HG03139 (cell line): ENCODE measurements at regions not wholly inside any gene's neighbourhood (a gene's known extent, or its start where the extent isn't known, plus 50 kb on each side); places are given as distances from the start of the nearest gene placed in this dataset.
"Not testable (repeated sequence)": the region's sequence is repeated elsewhere in the genome, so short reads cannot be mapped to it uniquely, and the experiment has no call there.

Source experiments
- ATAC-seq: cut with Tn5 transposase; IDR thresholded peaks from one replicate; pipeline ENCODE4 v1.9.1; 2021; ENCODE audit not compliant: unreplicated experiment

DNA sequence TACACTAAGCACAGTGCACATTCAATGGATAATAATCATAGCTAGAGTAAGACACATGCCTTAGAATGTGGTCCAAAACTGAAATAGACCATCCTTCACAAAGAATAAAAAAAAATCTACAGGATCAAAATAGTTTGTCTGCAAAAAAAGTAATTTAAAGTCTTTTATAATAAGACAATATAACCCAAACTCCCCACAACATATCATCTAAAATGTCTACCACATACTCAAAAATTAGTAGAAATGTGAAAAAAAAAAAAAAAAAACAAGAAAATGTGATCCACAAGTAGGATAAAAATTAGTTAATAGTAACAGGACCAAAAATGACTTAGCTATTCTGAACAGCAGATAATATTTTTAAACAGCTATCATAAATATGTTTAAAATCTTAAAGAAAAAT, 557.2 kb upstream of the ARID1B start:
- ATAC-seq: no peak

DNA sequence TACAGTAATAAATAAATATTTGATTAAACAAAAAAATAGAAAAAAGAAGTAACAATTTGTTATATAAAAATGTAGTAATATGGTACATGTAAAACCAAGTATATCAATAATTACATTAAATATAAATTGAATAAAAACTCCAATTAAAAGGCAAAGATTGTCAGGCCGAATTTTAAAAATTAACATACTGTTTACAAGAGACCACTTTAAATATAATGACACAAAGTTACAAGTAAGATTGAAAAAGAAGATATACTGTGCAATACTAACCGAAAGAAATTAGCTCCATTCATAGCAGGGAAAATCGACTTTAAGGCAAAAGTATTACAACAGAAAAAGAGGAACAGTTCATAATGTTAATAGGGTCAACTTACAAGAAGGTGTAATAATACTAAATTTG, 571.5 kb upstream of the ARID1B start:
- ATAC-seq: no peak

DNA sequence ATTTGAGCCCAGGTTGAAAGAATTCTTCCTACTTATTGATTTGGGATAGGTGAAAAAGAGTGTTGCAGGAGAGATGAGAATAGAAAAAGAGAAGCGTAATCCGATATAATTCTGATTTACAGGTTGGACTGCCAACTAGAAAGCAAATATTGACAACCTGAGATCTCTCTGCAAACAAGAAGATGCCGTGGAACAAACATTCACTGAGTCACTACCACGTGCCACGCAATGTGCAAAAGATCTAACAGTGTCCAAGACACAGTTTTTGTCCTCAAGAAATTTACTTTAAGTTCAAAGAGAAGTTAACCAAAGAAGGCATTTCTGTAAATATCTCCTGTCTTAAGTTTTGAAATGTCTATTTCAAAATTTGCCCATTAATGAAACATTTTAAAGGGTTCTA, 578.0 kb upstream of the ARID1B start:
- no peak for ATAC-seq

DNA sequence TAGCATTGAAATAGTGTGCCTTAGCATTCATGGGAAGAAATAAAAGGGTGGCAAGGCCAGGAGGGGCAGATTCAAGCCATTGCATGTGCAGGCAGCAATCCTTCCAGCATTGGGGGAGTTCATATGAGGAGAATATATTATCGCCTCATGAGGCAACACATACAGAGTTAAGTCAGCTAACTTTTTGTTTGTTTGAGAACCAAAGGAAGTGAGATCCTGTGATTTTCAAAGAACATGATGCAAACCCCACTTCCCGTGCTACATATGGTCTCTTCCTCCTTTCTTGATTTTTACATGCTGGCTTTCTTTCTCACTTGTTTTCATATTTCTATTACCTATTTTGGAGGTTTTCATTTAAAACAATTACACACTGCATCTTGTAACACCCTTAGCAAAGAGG, 579.7 kb upstream of the ARID1B start:
- no peak for ATAC-seq

DNA sequence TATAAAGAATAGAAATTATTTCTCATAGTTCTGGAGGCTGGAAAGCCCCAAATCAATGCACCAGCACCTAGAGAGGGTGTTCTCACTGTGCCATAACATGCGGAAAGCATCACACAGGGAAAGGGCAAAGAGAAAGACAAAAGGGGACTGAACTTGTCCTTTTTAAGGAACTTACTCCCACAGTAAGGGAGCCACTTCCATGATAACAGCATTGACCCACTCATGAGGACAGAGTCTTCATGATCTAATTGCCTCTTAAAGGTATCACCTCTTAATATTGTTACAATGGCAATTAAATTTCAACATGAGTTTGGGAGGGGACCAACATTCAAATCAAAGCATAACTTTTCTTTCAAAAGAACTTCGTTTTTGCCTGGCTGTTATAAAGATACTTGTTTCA, 582.2 kb upstream of the ARID1B start:
- ATAC-seq: no peak

DNA sequence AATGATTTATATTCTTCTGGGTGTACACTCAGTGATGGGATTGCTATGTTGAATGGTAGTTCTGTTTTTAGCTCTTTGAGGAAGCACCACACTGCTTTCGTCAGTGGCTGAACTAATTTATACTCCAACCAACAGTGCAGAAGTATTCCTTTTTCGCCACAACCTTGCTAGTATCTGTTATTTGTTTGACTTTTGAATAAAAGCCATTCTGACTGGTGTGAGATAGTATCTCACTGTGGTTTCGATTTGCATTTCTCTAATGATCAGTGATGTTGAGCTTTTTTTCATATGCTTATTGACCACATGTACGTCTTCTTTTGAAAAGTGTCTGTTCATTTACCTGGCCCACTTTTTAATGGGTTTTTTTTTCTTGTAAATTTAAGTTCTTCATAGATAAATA, 583.8 kb upstream of the ARID1B start:
- ATAC-seq: no peak

DNA sequence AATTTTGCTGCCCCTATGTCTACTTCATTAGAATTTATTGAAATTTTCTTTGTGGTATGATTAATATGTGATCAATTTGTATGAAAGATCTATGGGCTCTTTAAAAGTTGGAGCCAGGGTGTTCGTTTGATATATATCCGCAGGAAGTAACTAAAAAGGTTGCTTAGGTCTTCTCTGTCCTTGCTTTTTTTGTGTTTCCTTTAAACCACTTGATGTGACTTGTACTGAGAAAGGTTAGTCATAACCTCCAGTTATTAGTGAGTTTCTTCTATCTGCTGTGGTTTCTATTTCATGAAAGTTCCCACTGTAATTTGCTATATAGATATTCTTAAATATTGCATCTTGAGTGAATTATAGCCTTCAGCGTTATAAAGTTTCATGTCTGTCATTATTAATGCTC, 585.3 kb upstream of the ARID1B start:
- ATAC-seq: no peak

DNA sequence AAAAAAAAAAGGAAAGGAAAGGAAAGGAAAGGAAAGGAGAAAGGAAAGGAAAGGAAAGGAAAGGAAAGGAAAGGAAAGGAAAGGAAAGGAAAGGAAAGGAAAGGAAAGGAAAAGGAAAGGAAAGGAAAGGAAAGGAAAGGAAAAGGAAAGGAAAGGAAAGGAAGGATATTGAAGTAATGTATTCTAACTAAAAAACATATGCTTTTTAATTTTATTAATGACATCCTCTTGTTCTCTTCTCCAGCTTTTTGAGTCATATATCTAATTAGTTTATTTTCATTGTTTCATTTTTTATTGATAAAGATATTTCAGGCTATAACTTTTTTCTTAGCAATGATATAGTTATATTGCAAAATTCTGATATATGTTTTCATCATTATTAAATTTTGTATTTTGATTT, 585.8 kb upstream of the ARID1B start:
- ATAC-seq: not testable (repeated sequence)

DNA sequence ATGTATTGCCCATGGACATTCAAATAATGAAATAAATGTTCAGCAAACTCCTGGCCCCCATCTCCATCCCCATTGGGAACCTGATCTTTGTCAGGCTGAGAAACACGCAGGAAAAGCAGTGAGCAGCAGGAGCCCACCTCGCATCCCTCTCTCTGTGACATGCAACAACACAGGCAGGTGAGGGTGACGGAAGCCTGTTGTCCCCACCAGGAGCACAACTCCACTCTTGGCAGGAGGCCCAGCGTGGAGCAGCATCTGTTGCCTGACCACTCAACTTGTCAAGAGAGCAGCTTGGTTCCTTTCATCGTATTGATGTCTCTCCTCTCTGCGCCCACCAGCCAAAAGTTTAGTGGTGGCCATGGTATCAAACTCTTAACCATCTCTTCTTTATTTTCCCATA, 586.9 kb upstream of the ARID1B start:
- ATAC-seq: no peak

DNA sequence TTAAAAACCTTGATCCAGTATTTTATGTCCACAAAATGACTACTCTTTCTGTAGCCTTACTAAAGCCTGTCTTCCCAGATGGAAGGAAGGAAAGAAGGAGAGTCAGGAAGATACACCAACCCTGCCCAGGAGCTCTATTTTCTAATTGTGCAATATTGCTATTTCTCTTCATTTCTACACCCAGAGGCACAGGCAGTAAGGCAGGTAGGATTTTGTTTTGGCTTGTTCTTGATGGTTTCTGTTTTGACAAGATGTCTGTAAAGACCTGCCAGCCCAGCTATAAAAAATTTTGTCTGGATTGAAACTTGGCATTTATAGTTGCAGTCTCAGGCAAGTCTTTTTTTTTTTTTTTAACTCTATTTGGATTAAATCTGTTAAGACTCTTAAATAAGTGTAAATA, 587.5 kb upstream of the ARID1B start:
- no peak for ATAC-seq

DNA sequence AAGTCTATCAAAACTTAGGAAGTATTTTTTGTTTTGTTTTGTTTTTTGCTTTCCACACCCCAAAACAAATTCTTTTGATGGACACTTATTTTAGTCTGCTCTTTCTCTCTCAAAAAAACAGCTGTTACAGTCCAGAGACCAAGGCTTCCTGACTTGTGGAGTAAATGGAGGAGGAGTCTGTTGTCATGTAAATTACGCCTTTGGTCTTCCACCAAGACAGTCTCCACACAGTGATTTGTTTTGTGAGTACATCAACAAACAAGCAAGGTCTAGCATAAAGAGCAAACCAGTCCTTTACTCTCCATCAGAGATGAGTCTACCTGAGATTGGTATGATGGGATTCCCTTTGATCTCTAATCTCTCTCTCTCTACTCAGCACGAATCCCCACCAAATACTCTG, 588.0 kb upstream of the ARID1B start:
- no peak for ATAC-seq

DNA sequence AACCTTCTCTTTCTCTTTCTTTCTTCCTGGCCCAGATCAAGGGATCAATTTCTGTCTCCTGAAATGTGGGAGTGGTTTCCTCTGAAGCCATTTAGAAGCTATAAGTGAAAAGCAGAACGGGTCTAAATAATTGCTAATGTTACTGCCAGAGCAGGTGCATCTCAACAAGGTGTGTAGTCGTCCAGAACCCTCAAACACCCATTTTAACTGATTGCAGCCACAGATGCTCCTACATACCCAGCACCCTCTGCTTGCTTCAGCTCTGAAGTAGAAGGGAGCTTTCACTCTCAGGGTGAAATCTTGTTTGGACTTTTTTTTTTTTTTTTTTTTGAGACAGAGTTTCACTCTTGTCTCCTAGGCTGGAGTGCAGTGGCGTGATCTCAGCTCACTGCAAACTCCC, 592.1 kb upstream of the ARID1B start:
- ATAC-seq: no peak

DNA sequence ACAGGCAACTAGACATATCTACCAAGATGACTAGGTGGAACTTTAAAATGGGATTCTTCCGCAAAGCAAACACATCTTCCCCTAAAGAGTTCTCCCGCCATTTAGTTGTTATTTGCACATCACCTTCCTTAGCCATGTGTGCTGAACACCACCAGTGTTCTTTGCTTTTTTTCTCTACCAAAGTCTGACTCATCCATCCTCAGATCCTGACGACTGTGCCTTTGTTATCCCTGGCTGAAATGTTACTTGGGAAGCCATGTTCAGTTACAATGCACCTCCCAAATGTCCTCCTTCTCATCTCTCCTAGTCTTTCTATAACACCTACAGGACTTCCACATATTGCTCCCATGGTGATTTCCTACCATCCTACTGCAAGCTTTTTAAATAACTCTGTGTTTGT, 593.5 kb upstream of the ARID1B start:
- ATAC-seq: no peak

DNA sequence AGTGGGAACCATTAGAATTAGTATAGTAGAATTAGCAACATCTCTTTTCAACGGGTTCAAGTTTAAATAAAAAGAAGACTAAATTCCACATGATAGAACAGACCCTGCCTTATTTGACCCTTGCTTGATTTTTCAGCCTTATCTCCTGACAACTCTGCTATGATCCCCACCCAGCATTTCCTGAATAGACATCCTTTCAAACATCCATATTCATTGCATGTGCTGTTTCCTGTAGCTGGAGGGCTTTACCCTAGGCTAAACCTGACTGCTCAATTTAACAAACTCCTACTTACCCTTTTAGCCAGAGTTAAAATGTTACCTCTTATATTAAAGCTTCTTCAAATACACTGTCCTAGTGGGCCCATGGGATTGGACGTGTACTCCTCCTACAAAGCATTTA, 594.8 kb upstream of the ARID1B start:
- no peak for ATAC-seq

DNA sequence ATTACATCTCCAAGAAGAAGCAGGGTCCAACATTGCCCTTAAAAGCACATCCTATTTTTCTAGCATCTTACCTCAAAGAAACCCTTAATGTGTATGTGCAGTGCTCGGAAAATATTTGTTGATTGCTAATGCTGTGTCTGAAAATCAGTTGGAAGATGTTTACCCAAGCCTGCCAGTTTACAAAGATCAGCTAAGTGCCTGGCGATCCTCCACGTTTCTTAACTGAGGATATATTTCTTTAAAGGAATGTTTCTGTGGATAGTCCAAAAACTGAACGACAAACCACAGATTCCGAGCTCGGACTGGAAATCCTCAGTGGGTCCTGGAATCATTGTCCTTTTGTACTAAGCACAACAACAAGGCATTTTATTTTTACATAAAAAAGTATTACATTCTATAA, 595.7 kb upstream of the ARID1B start:
- ATAC-seq: no peak

DNA sequence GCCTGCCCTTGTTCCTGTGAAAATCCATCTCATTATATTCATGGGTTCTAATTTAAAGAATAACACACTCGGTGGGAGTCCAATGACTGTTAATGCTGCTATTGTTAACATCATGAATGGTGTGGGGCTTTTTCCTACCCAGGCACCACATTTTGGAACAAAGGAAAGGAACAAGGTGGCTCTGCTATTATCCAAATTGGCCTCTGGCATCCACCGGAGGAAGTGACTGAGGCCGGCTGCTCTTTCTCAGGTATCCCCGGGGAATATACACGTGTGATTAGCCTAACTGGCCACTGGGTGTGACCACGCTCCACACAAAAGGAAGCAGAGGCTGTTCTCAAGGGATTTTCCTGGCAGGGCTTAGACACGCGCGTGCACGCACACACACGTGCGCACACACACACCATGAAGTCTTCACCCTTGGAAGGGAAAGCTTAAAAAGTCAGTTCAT, 601.2 kb upstream of the ARID1B start:
- ATAC-seq: no peak

DNA sequence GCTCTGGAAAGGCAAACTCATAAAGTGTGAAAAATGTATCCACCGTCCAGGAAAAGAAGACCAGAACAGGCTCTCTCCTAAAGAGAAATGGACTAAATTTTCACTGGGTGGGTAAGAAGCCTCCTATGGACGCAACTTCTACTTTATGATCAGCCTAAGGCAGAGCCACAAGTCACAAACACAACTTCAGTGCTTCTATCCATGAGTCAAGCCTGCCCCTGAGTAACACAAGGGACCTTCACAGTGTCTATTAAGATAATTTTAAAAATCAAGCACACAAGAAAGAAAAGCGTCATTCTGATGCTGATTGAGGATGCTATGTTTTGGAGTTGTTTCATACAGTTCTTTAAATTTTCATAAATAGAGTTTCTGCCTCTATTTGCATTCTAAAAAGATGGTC, 601.7 kb upstream of the ARID1B start:
- no peak for ATAC-seq

DNA sequence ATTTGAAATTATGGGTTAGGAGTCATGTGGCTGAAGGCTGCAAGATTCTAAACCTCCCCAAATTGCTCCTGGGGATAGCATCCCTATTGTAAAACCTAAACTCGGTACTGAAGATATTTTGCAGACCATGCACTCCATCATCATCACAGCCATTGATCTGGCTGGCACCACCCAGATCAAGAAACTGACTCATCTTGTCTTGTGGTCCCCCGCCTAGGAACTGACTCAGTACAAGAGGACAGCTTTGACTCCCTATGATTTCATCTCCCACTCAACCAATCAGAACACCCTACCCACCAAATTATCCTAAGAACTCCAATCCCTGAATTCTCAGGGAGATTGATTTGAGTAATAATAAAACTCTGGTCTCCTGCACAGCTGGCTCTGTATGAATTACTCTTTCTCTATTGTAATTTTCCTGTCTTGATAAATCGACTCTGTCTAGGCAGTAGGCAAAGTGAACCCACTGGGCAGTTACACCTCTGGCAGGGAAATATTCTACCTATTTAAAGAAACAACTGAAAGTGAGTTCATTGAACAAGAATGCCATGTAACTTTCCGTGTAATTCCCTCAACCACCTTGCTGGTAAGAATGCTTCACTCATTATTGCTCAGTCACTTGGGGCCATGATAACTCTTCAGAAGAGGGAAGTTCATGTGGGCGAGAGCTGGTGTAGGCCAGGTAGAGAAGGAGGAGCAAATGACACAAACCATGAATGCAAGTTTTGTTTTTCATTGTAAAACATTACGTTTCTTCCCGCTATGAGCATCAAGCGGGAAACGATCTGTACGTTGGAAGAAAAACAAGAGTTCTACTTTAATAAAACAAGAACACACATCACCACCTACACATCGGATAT, 602.9 kb upstream of the ARID1B start:
- ATAC-seq: no peak

DNA sequence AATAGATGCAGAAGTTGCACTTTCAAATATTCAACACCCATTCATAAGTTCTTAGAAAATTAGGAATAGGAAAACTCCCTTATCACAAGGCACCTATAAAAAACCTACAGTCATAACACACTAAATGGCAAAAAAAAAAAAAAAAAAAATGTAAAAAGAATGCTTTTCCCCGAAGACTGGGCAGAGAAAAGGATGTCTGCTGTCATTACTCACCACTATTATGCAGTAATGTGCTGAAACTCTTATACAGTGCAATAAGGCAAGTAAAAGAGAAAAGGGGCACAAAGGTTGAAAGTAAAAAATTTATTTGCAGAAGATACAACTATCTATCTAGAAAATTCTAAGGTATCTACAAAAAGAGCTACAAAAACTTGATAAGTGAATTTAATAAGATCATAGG, 607.8 kb upstream of the ARID1B start:
- ATAC-seq: no peak

DNA sequence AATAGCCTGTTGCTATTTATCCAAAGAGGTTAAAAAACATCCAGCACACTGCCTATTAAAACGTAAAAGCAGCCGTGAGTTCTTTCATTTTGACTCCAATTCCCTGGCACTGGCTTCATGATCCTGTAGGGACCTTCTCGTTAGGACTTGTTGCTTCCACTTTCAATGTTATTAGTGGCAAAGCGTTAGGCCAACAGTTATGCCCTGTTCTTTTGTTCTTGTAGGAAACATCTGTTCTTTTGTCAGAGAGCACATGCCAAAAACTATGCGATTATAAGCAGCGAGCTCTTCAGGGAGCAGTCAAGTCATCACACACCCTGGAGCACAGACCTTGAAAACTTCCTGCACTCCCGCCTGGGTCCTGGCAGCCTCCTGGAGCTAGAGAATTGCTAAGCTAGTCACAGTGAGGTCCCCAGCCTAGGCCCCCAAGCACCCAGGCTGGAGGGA, 609.5 kb upstream of the ARID1B start:
- no peak for ATAC-seq

DNA sequence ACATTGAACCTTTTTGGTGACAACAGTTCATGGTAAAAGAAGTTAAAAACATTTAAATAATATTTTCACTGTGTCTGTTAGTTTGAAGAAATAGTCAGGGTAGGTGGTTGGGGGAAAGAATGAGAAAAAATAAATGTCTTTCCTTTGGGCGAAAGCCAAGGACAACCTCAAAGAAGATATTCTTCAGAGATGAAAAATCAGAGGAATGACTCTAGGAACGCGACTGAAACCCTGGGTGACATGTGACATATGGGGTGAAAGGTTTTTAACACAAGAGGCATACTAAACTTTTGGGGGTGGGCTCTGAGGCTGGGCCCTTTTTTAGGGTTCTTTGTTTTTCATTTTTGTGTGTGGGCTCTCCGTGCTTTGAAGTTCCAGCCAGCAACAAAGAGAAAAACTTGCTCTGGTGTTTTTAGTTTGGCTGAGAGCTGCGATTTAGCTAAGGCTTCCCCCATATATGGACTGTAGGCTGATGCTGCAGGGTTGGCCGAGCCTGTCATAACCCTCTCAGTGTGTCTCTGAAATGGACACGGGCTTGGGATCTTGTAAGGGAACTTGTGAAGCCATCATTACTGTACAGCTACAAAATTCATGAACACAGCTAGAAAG, 610.1 kb upstream of the ARID1B start:
- ATAC-seq: no peak

DNA sequence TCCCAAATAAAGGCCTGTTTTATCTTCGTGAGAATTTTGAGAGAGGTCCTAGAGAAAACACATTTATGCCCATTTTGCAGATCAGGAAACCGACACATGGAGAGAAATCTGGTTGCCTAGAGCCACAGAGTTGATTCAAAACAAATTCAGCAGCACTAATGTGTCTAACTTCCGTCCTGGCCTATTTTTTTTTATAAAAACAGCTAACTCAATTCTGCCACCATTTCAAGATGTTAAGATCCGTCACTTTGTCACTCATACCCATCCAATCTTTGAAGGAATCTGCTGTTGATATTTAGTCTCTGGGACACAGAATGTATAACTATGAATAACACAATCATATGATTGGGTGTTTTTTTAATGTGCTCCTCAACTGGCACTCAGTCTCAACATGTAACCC, 611.1 kb upstream of the ARID1B start:
- ATAC-seq: no peak
